Pancreas (tissue), 10 donors: ENCODE measurements at regions not wholly inside any gene's neighbourhood (a gene's known extent, or its start where the extent isn't known, plus 50 kb on each side); places are given as distances from the start of the nearest gene placed in this dataset.

Experiments used
- ATAC-seq, 4 donors: fragments of 200-7000 bp; cut with Tn5 transposase; one replicate each; pipeline versions ENCODE4 v1.8.0 to v1.9.1; 2020; ENCODE audit warnings: mild to moderate bottlenecking in 4 of 4, moderate library complexity in 4 of 4
- DNase-seq, 6 donors: peaks; one replicate each; pipeline ENCODE4 v3.0.0-alpha.2; 2020
- FAIRE-seq: peaks from 2 replicates; lab custom pipeline; 2012; peaks lifted over from hg19 to GRCh38; lab: Jason Lieb, UNC
- H3K27ac ChIP-seq, 4 donors: fragments of 200-600 bp; sonication (generic); 1 replicate in 3 of 4; 2 replicates in 1 of 4; pipeline versions ENCODE4 v1.5.0 to v1.8.0; 2020
- H3K27me3 ChIP-seq, 4 donors: fragments of 200-600 bp; one replicate each; pipeline ENCODE4 v1.8.0; 2021
- H3K36me3 ChIP-seq, 3 donors: fragments of 200-600 bp; sonication (generic) in 1 of 3; one replicate each; pipeline versions ENCODE4 v1.5.0 to v1.8.0; 2020 to 2021
- H3K4me1 ChIP-seq, 3 donors: fragments of 200-600 bp; one replicate each; pipeline ENCODE4 v1.8.0; 2021
- H3K4me3 ChIP-seq, 4 donors: fragments of 200-600 bp; sonication (generic) in 2 of 4; one replicate each; pipeline versions ENCODE4 v1.5.0 to v1.8.0; 2020 to 2021
- H3K9me3 ChIP-seq, 4 donors: fragments of 200-600 bp; one replicate each; pipeline ENCODE4 v1.8.0; 2021
- WGBS, 2 donors: extraction: QIAGEN DNeasy Blood & Tissue Kit; methylation state at CpG; one replicate each; pipeline ENCODE4 v1.1.7; 2013; 5-methylcytosine and 5-hydroxymethylcytosine counted together
- intact Hi-C, 3 donors: fragments of 100-400 bp; cut with DNase I; formaldehyde crosslinking; loops; one replicate each; pipeline versions ENCODE4 v1.11.1 to v1.14.2; 2022
- TF ChIP-seq, protein P1 (sequence below), 4 donors: fragments of 200-600 bp; sonication (generic) in 3 of 4; IDR thresholded peaks; one replicate each; pipeline versions ENCODE4 v1.5.0 to v1.8.0; 2021; ENCODE audit warnings: antibody characterized with exemption in 4 of 4
- donor health status: healthy with polysubstance abuse.
- donor health status: DM: no; HTN: no; CAD: no; lungs with moderate emphysema.
- donor health status: DM: no; HTN: no; CAD: no.
- donor health status: control.
- donor health status: control.
- donor health status: Bipolar disorder and iron deficiency.
- donor health status: DM: yes; HTN: yes; CAD: no.
- donor health status: DM: no; HTN: no; CAD: no.
- donor health status: DM: no; HTN: no; CAD: no.
- donor health status: DM: yes; HTN: yes; CAD: no.

DNA sequence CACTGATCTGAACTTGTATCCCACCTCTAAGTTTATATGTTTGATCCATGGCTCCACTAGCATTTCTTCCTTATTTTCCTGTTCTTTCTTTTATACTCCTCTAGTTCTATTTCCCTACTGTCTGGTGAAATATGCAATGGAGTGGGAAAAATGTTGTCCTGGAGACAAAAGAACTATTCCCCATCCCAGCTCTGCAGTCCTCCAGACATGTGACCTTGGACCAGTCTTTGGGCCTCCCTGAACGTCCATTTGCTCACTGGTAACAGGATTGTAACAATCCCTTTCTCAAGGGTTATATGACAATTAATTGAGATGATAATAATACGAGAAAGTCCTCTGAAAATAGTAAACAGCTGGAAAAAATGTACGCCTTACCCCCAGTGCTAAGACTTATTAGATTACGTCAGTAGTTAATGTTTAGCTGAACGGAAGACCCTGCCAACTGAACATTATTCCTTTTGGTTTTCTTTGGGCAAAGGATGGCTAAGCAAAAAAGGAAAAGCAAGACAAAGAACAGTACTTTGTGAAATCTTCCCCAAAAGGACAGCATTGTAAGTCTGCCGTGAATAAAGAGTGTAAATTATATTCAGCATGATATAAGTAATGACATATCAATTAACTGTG, 302.3 kb upstream of the PPARGC1A start:
- no peaks in the 10 kb centered on the region for H3K27me3 ChIP-seq
- TF ChIP-seq, protein P1, sequence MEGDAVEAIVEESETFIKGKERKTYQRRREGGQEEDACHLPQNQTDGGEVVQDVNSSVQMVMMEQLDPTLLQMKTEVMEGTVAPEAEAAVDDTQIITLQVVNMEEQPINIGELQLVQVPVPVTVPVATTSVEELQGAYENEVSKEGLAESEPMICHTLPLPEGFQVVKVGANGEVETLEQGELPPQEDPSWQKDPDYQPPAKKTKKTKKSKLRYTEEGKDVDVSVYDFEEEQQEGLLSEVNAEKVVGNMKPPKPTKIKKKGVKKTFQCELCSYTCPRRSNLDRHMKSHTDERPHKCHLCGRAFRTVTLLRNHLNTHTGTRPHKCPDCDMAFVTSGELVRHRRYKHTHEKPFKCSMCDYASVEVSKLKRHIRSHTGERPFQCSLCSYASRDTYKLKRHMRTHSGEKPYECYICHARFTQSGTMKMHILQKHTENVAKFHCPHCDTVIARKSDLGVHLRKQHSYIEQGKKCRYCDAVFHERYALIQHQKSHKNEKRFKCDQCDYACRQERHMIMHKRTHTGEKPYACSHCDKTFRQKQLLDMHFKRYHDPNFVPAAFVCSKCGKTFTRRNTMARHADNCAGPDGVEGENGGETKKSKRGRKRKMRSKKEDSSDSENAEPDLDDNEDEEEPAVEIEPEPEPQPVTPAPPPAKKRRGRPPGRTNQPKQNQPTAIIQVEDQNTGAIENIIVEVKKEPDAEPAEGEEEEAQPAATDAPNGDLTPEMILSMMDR (IDR thresholded peaks at IDR 0.05) = no peak
- intact Hi-C loops = no loop called here
- 31 to 41% methylated on average over 6 of the region's 6 CpGs for WGBS, 2 donors
- no peak for ATAC-seq
- H3K4me3 ChIP-seq = no peak overlapping the region
- no peak for DNase-seq
- no peak for FAIRE-seq
- no peaks in the 10 kb centered on the region for H3K36me3 ChIP-seq
- H3K27ac ChIP-seq = no peak overlapping the region
- no peaks in the 10 kb centered on the region for H3K4me1 ChIP-seq
- H3K9me3 ChIP-seq = no peaks in the 10 kb centered on the region

DNA sequence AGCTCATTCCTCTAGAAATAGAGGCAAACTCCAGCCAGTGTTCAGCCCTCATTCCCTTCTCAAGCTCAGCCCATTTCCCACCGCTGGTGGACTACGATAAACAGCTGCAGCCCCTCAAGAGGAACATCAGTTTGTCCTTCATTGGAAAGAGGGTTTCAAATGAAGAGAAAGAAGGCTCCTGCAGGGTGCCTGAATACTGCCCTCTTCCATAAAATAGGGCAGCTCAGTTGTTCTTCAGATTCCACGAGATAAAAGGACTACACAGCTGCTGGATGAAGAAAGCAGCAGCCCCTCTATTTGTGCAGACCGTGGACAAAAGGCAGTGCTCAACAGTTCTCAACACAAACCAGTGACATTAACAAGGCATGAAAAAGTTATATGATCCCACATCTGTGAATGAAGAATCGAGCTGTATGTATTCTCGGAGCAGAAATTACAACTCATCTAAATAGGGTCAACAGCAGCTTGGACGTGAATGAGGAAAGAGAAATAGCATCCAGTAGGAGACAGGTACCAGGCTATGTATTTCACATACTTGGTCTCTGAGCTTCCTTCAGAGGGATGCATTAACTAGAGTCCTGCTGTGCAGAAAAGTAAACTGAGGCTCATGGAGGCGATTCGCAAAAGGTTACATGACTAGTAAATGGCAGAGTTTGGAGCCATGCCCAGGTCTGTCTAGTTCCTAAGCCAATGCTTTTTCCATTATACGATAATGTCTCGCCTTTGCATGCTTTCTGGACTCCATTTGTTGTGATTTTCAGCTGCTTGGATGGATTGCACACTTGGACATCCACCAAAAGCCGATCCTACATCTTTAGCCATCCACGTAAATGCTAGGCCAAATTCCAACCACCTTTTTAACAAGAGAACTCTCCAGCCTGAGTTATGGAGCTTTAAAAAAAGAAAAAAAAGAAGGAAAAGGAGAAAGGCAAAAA, 301.2 kb upstream of the PPARGC1A start:
- DNase-seq = no peak
- Histone ChIP-seq H3K27ac (no peak overlapping the region), H3K36me3 (no peaks in the 10 kb centered on the region), H3K27me3 (no peaks in the 10 kb centered on the region), H3K4me1 (no peaks in the 10 kb centered on the region), H3K9me3 (no peaks in the 10 kb centered on the region), H3K4me3 (no peak overlapping the region)
- FAIRE-seq = no peak
- 70 to 76% methylated on average over 13 of the region's 13 CpGs for WGBS, 2 donors
- intact Hi-C loops = no loop called here
- ATAC-seq = no peak
- TF ChIP-seq, protein P1 (IDR thresholded peaks at IDR 0.05) = no peak

DNA sequence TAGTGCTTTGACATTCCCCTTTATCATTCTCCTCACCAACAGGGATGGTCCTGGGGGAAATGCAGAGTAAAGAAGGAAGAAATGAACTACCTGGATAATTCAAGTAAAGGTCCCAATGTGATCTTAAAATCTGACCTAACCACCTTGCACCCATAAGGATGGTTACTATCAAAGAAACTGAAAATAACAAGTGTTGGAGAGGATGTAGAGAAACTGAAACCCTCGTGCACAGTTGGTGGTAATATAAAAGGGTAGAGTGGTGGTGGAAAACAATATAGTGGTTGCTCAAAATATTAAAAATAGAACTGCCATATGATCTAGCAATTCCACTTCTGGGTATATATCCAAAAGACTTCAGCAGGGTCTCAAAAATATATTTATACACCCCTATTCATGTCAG, 298.6 kb upstream of the PPARGC1A start:
- DNase-seq (no peak), FAIRE-seq (no peak), ATAC-seq (no peak)
- TF ChIP-seq, protein P1 (IDR thresholded peaks at IDR 0.05) = no peak
- WGBS, 2 donors = 46 to 61% methylated on average over 1 of the region's 1 CpG
- Histone ChIP-seq H3K9me3 (no peaks in the 10 kb centered on the region), H3K27me3 (no peaks in the 10 kb centered on the region), H3K27ac (no peak overlapping the region), H3K4me3 (no peak overlapping the region), H3K4me1 (no peaks in the 10 kb centered on the region), H3K36me3 (no peaks in the 10 kb centered on the region)
- intact Hi-C loops = no loop called here

DNA sequence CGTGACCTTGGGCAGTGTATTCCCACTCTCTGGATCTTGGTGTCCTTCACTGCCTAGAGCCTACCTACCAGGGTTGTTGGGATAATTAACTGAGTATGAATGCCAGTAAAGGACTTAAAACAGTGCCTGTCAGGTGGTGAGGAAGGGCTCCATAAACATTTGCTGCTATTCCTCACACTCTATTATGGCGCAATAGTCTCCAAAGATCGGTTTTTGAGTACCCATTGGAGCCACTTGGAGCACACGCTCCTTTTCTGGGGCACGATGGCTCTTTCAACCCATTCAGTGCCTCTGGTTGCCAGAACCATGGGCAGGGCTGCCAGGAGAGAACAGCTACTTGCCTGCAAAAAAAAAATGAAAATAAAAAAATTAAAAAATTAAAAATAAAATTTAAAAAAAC, 296.6 kb upstream of the PPARGC1A start:
- Histone ChIP-seq H3K36me3 (no peaks in the 10 kb centered on the region), H3K9me3 (no peaks in the 10 kb centered on the region), H3K27ac (no peak overlapping the region), H3K4me1 (no peaks in the 10 kb centered on the region), H3K4me3 (no peak overlapping the region), H3K27me3 (no peaks in the 10 kb centered on the region)
- no peak for ATAC-seq
- no peak for DNase-seq
- TF ChIP-seq, protein P1 (IDR thresholded peaks at IDR 0.05) = no peak
- no peak for FAIRE-seq
- WGBS, 2 donors = 75 to 91% methylated on average over 5 of the region's 5 CpGs
- intact Hi-C loops = no loop called here

DNA sequence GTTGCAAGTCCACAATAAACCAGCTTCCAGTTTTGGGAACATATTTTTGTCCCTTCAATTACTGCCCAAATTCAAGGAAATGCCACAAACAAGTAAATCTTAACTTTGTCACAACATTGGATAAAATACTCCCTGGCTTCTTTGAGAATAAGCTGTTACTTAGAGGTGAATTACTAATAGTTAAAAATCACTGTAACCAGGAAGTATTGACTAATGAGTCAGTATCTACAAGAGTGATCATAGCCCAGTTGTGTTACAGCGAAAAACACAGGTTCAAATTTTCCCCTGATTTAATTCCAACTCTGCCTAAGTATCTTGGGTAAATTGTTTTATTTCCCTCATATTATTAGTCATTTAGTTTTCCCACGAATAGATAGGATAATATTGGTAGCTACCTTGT, 291.2 kb upstream of the PPARGC1A start:
- Histone ChIP-seq H3K36me3 (no peaks in the 10 kb centered on the region), H3K27me3 (no peaks in the 10 kb centered on the region), H3K9me3 (no peaks in the 10 kb centered on the region), H3K4me1 (no peaks in the 10 kb centered on the region), H3K4me3 (no peak overlapping the region), H3K27ac (no peak overlapping the region)
- no peak for FAIRE-seq
- TF ChIP-seq, protein P1 (IDR thresholded peaks at IDR 0.05) = no peak
- no peak for ATAC-seq
- 30 to 46% methylated on average over 2 of the region's 2 CpGs for WGBS, 2 donors
- DNase-seq = no peak
- intact Hi-C loops = no loop called here
